Effector memory CD4-positive, alpha-beta T cell (primary cell): ENCODE measurements at regions not wholly inside any gene's neighbourhood (a gene's known extent, or its start where the extent isn't known, plus 50 kb on each side); places are given as distances from the start of the nearest gene placed in this dataset.
"Not testable (repeated sequence)": the region's sequence is repeated elsewhere in the genome, so short reads cannot be mapped to it uniquely, and the experiment has no call there.

Experiments
- DNase-seq, 3 donors: peaks; one replicate each; pipeline ENCODE4 v3.0.0-alpha.2; 2020
- H3K27ac ChIP-seq: 2 replicates; pipeline ENCODE4 v1.7.0; 2013; ENCODE audit warnings: mild to moderate bottlenecking, low read length, moderate library complexity; ENCODE audit not compliant: insufficient read depth, poor library complexity, severe bottlenecking
- H3K27me3 ChIP-seq: replicated peaks from 2 replicates; pipeline ENCODE4 v1.7.0; 2013; ENCODE audit warnings: mild to moderate bottlenecking, low read length; ENCODE audit not compliant: insufficient read depth, control insufficient read depth, poor library complexity, severe bottlenecking
- H3K36me3 ChIP-seq: 2 replicates; pipeline ENCODE4 v1.7.0; 2013; ENCODE audit warnings: mild to moderate bottlenecking, low read length, moderate library complexity; ENCODE audit not compliant: control insufficient read depth, insufficient read depth
- H3K4me1 ChIP-seq: 2 replicates; pipeline ENCODE4 v1.7.0; 2013; ENCODE audit warnings: low read length, mild to moderate bottlenecking; ENCODE audit not compliant: control insufficient read depth, insufficient read depth, poor library complexity, severe bottlenecking
- H3K4me3 ChIP-seq: 2 replicates; pipeline ENCODE4 v1.7.0; 2013; ENCODE audit warnings: low read length, low read depth, mild to moderate bottlenecking; ENCODE audit not compliant: insufficient read depth, poor library complexity, severe bottlenecking
- H3K9me3 ChIP-seq: 2 replicates; pipeline ENCODE4 v1.7.0; 2013; ENCODE audit warnings: mild to moderate bottlenecking, low read length, moderate library complexity; ENCODE audit not compliant: control insufficient read depth

DNA sequence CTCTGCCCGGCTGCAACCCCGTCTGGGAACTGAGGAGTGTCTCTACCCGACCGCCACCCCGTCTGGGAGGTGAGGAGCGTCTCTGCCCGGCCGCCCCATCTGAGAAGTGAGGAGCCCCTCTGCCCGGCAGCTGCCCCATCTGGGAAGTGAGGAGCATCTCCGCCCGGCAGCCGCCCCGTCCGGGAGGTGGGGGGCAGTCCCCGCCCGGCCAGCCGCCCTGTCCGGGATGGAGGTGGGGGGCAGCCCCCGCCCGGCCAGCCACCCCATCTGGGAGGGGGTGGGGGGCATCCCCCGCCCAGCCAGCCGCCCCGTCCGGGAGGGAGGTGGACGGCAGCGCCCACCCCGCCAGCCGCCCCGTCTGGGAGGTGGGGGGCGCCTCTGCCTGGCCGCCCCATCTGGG, 205.6 kb upstream of the ZCCHC13 start:
- not testable (repeated sequence) for H3K4me1 ChIP-seq, H3K36me3 ChIP-seq, H3K27me3 ChIP-seq, DNase-seq, H3K27ac ChIP-seq, H3K4me3 ChIP-seq, H3K9me3 ChIP-seq

DNA sequence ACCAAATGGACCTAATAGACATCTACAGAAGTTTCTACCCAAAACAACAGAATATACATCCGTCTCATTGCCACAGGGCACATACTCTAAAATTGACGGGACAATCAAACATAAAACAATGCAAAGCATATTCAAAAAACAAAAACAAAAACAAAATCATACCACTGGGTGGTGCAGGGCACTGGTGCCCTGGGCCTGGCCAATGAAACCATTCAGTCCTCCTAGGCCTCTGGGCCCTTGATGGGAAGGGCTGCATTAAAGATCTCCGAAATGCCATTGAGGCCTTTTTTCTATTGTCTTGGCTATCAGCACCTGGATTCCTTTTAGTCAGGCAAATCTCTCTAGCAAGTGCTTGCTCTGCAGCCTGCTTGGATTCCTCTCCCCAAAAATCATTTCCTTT, 213.9 kb upstream of the ZCCHC13 start:
- Histone ChIP-seq H3K4me3 (no peak overlapping the region), H3K36me3 (no peaks in the 10 kb centered on the region), H3K27ac (no peak overlapping the region), H3K9me3 (no peaks in the 10 kb centered on the region), H3K4me1 (no peaks in the 10 kb centered on the region), H3K27me3 (no peaks in the 10 kb centered on the region)
- DNase-seq, result no peak

DNA sequence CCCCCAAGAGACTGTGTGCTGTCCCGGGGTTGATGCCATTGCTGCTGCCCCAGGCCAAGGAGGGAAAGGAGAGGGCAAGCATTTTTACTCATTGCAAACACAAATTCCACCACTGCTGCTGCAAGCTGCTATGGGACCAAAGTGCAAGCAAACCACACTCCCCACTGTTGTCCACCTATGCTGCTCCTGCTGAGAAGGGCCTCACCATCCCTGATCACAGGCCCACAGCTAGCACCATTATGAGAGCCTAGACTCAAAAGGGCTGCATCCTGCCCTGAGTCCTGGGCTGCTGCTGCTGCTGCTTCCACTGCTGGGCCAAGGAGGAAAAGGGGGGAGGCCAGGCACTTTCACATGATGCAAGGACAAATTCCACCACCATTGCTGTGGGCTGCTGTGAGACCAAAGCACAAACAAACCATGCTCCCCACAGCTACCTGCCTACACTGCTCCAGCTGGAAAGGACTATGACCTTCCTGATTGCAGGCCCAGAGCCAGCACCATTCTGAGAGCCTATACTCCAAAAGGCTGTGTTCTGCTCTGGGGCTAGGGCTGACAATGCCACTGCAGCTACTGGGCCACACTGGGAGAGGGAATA, 218.2 kb upstream of the ZCCHC13 start:
- no peak overlapping the region for H3K27ac ChIP-seq
- H3K4me3 ChIP-seq, result no peak overlapping the region
- no peaks in the 10 kb centered on the region for H3K4me1 ChIP-seq
- H3K36me3 ChIP-seq, result no peaks in the 10 kb centered on the region
- H3K27me3 ChIP-seq, result no peaks in the 10 kb centered on the region
- no peak for DNase-seq
- H3K9me3 ChIP-seq, result no peaks in the 10 kb centered on the region

DNA sequence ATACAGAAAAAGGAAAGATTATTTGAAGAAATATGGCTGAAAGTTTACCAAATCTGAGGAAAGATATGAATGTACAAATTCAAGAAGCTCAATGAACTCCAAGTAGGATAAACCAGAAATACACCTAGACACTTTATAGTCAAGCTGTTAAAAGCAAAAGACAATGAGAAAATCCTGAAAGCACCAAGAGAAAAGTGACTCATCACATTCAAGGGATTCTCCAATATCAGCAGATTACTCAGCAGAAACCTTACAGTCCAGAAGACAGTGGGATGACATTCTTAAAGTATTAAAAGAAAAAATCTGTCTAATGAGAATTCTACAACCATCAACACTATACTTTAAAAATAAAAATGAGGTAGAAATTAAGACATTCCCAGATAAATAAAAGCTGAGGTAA, 223.8 kb upstream of the ZCCHC13 start:
- no peaks in the 10 kb centered on the region for H3K36me3 ChIP-seq
- no peaks in the 10 kb centered on the region for H3K4me1 ChIP-seq
- no peak overlapping the region for H3K27ac ChIP-seq
- no peaks in the 10 kb centered on the region for H3K27me3 ChIP-seq
- H3K9me3 ChIP-seq, result no peaks in the 10 kb centered on the region
- no peak overlapping the region for H3K4me3 ChIP-seq
- no peak for DNase-seq

DNA sequence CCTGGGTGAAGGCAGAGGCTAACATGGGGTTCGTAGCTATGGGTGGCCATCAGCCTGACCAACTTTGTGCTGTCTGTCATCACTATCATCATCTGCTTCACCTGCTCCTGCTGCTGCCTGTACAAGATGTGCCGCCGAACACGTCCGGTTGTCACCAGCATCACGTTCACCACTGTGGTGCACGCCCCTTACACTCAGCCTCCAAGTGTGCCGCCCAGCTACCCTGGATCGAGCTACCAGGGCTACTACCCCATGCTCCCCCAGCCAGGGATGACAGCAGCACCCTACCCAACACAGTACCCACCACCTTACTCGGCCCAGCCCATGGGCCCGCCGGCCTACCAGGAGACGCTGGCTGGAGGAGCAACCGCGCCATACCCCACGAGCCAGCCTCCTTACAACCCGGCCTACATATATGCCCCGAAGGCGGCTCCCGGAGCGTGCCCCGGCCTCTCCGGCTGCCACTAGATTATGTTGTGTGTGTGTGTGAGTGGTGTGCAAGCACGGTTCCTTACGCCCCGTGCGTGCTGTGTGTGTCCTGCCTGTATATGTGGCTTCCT, 213.4 kb upstream of the XIST start:
- Histone ChIP-seq H3K27me3 (no peaks in the 10 kb centered on the region), H3K4me3 (no peak overlapping the region), H3K36me3 (no peaks in the 10 kb centered on the region), H3K27ac (no peak overlapping the region), H3K9me3 (no peaks in the 10 kb centered on the region), H3K4me1 (no peaks in the 10 kb centered on the region)
- DNase-seq, result no peak

DNA sequence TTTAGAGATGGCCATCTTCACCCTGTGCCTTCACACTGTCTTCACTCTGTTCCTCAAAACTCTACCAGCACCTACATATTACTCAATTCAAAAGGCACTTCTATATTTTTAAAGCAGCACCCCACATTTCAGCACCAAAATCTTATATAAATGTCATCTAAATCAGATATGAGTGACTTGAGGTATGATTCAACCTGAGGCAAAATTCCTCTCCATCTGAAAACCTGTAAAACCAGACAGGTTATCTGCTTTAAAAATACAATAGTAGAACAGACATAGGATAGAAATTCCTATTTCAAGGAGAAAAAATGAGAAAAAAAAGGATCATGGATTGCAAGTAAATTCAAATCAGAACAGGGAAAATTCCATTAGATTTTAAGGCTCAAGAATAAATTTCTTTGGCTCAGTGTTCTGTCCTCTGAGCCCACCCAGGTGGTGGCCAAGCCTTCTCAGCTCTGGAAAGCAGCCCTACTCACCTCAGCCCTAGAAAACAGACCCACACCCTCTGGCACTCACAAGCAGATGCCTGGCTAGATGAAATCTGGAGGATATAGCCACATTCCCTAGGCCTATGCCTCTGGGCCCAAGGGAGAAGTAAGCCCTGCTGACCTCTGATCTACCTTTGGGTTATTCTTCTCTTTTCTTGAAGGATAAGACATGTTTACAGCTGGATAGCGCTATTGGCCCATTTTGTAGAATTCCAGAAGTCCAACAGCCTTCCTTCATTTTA, 211.1 kb upstream of the XIST start:
- H3K27ac ChIP-seq, result no peak overlapping the region
- no peaks in the 10 kb centered on the region for H3K27me3 ChIP-seq
- no peaks in the 10 kb centered on the region for H3K9me3 ChIP-seq
- DNase-seq, result no peak
- H3K4me3 ChIP-seq, result no peak overlapping the region
- no peaks in the 10 kb centered on the region for H3K36me3 ChIP-seq
- no peaks in the 10 kb centered on the region for H3K4me1 ChIP-seq

DNA sequence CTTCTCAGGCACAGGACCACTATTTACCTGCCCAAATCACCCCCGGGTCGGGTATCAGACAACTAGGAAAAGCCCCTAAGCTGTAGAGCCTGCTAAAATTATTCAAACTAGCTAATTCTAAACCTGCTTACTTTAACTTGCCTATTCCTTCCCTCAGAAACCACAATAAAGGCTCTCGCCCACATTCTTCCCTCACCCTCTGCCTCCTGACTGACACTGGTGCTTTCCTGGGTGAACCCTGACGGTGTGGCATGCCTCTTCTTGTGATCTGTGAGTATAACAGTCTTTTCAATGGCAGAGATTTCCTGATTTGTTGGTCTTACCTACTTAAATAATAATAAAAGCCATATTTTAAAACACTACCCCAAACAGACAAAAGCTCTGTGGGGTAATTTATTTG, 209.4 kb upstream of the XIST start:
- Histone ChIP-seq H3K36me3 (no peaks in the 10 kb centered on the region), H3K9me3 (no peaks in the 10 kb centered on the region), H3K27ac (no peak overlapping the region), H3K4me3 (no peak overlapping the region), H3K4me1 (no peaks in the 10 kb centered on the region), H3K27me3 (no peaks in the 10 kb centered on the region)
- no peak for DNase-seq

DNA sequence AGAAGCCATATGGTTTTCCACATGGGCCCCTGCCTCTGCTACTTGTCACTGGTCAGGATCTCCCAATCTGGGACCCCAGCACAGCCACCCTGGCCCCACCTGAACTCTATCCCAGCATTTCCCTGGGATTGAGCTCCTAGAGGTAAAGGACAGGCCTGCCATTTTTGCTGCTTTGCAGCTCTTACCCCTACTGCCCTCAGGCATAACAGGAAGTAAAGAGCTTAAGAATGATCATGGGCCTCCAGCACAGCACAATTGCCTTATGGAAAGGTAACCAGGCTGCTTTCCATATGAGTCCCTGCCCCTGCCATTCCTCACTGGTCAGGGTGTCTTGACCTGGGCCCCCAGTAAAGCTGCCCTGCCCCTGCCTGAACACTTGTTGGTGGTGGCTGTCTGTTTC, 196.6 kb upstream of the XIST start:
- Histone ChIP-seq H3K27ac (no peak overlapping the region), H3K4me3 (no peak overlapping the region), H3K4me1 (no peaks in the 10 kb centered on the region), H3K27me3 (no peaks in the 10 kb centered on the region), H3K36me3 (no peaks in the 10 kb centered on the region), H3K9me3 (no peaks in the 10 kb centered on the region)
- no peak for DNase-seq

DNA sequence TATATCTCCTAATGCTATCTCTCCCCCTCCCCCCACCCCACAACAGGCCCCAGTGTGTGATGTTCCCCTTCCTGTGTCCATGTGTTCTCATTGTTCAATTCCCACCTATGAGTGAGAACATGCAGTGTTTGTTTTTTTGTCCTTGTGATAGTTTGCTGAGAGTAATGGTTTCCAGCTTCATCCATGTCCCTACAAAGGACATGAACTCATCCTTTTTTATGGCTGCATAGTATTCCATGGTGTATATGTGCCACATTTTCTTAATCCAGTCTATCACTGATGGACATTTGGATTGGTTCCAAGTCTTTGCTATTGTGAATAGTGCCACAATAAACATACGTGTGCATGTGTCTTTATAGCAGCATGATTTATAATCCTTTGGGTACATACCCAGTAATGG, 181.6 kb upstream of the XIST start:
- H3K4me1 ChIP-seq, H3K4me3 ChIP-seq, H3K36me3 ChIP-seq, H3K9me3 ChIP-seq, DNase-seq, H3K27ac ChIP-seq, H3K27me3 ChIP-seq: not testable (repeated sequence)

DNA sequence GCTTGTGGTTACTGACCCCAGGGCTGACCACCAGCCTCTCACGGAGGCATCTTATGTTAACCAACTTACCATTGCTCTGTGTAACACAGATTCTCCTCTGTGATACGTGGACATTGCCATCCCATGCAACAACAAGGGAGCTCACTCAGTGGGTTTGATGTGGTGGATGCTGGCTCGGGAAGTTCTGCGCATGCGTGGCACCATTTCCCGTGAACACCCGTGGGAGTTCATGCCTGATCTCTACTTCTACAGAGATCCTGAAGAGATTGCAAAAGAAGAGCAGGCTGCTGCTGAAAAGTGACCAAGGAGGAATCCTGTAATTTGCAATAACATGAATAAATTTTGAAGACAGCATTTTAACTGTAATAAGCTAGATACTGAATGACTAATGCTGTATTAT, 179.0 kb upstream of the XIST start:
- DNase-seq, H3K4me1 ChIP-seq, H3K9me3 ChIP-seq, H3K27me3 ChIP-seq, H3K27ac ChIP-seq, H3K4me3 ChIP-seq, H3K36me3 ChIP-seq: not testable (repeated sequence)
